Ecto neural progenitor cell (in vitro differentiated cells): ENCODE measurements at regions not wholly inside any gene's neighbourhood (a gene's known extent, or its start where the extent isn't known, plus 50 kb on each side); places are given as distances from the start of the nearest gene placed in this dataset.

Experiments used
- DNase-seq: peaks from one replicate; pipeline ENCODE4 v3.0.0-alpha.2; 2018; ENCODE audit warnings: low spot score

- no peak for DNase-seq
Observed at GRCh38 chr4:123455360-123455759, 58.8 kb downstream of the SPRY1 start.

GRCh38 chr4:123462007-123462406 lies 65.4 kb downstream of the SPRY1 start:
- DNase-seq = no peak

GRCh38 chr4:123463869-123464268 lies 67.3 kb downstream of the SPRY1 start:
- DNase-seq = peak; percentile 75

GRCh38 chr4:123465416-123465815 lies 68.8 kb downstream of the SPRY1 start:
- DNase-seq = no peak

DNA sequence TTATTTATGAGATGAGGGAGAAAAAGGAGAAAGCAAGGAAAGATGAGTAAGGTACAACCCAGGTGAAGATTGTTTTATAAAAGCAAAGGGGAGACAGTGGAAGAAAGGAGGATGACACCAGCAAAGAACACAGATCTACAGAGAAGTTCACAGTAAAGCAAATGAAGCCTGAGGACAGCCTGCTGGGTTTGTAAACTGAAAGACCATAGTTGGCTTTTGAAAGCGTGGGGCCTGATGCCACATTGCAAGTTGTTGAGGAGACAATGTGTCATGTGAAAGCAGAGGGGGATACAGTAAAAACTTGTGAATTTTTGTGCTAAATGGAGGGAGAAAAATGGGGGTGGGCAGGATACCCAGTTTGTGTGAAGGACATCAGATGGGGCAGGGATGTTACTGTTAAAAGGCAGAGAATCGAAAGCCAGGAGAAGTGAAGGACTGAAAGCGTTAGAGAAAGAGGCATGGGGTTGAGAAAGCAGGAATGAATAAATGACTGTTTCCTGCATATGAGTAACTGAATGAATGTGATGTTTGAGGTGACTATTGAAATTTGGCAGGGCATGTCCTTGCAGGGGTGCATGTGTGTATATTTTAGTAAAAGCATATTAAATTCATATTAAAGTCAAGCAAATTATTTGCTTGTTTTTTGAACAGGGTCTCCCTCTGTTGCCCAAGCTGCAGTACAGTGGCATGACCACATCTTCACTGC lies 69.6 kb downstream of the SPRY1 start:
- no peak for DNase-seq

- no peak for DNase-seq
Observed at GRCh38 chr4:123468479-123469031, 72.0 kb downstream of the SPRY1 start.

GRCh38 chr4:123469245-123469644 lies 72.7 kb downstream of the SPRY1 start:
- DNase-seq = no peak

GRCh38 chr4:123469696-123470095 lies 73.1 kb downstream of the SPRY1 start:
- DNase-seq = no peak

DNA sequence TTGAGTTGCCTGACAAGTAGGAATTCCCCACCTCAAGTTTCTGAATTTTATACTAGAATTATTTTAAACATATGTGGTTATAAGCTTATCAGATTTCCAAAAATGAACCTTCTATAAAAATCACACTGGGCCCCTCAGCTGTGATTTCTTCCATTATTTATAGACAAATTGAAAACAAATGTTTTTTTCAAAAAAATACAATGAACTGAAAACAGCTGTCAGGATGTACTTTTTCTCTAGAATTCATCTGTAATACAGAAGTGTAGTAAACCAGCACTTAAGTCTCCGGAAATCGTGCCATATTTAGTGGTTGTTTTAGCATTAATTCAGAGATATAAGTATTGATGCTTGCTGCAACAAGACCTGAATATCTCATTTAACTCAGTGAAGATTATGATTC lies 74.0 kb downstream of the SPRY1 start:
- DNase-seq = no peak

- DNase-seq = no peak
Observed at GRCh38 chr4:123471655-123472369, 75.2 kb downstream of the SPRY1 start.

DNA sequence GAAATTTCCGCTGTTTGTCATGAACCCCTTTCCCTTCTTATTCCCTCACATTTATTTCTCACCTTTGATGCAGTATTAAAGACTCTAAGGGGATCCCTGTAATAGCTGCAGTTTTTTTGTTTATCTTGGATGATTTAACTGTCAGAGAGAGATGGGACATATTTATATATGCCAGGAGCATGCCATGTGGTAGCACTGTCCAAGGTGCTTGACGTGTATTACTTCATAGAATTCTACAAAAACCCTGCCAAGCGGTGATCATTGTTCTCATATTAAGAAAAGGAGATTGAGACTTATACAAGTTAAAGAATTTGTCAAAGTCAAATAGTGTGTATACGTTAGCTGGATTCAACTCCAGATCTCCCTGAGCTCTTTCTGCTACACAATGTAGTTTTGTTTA lies 78.2 kb downstream of the SPRY1 start:
- no peak for DNase-seq

DNA sequence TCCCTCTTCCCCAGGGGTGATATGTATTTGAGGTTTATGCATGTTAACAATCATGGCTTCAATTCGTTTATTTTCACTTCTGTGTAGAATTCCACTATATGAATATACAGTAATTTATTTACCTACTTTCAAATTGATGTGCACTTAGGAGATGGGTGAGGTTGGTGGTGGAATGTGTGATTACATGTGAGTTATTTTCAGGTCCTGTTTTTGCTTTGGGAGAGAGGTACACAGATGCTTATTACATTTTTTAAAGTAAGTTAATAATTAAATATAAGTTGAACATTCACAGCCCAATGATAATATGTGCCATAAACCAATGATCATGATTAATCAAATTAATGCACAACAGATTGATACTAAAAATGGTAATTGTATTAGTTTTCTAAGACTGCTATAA lies 79.5 kb downstream of the SPRY1 start:
- DNase-seq = no peak

DNA sequence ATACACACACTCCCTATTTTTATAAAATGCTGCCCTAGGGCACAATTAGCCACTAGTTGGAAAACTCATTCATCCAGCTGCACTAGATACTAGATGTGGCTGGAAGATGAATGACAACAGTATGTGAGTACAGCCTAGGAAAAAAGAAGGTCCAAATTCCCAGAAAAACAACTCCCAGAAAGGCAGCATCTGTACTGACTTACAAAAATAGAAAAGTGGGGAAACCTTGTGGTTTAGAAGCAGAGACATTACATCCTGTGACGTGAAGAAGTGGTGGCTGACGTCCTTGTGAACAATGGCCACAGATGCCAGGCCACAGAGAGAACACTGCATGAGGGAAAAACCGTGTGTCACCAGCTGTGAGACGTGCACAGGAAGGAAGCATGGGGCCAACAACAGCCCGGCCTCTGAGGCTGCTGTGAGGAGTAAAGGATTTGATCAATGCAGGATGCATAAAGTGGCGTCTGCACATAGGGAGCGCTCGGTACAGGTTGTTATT lies 81.2 kb downstream of the SPRY1 start:
- DNase-seq = no peak

DNA sequence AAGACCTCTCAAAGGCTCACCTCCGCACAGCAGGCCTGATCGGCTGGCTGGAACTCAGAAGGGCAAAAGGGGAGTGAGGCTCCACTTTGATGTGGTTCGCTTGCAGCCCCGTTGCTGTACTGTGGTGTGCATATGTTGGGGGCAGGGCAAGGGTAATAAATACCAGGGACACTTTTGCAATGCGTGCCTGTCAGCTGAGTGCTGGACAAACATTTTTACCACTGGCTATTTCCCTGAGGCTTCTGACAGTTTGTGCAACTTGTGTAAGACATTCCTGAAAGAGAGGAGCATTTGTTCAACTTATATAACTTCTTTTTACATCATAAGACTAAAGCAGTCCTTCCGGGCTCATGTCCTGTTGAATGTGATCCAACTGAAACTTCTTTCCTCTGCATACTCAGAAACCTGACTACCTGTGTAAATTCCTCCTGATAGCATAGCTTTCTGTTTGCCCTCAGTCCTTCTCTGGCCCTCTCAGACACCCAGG lies 82.3 kb downstream of the SPRY1 start:
- peak; percentile 51 for DNase-seq

DNA sequence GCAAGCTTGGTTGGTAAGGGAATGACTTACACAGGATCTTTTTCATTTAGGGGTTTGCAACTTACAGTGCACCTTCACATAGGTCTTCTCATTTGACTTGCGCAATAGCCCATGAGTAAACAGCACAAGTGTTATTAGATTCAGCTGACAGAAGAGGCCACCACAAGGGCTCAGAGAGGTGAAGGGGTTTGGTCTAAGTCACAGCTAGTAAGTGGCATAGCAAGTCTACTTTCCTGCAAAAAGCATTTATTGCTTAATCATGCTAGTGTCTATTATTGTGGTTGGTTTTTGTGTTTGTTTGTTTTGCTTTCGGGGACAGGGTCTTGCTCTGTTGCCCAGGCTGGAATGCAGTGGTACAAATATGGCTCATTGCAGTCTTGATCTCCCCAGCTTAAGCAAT lies 83.3 kb downstream of the SPRY1 start:
- no peak for DNase-seq

DNA sequence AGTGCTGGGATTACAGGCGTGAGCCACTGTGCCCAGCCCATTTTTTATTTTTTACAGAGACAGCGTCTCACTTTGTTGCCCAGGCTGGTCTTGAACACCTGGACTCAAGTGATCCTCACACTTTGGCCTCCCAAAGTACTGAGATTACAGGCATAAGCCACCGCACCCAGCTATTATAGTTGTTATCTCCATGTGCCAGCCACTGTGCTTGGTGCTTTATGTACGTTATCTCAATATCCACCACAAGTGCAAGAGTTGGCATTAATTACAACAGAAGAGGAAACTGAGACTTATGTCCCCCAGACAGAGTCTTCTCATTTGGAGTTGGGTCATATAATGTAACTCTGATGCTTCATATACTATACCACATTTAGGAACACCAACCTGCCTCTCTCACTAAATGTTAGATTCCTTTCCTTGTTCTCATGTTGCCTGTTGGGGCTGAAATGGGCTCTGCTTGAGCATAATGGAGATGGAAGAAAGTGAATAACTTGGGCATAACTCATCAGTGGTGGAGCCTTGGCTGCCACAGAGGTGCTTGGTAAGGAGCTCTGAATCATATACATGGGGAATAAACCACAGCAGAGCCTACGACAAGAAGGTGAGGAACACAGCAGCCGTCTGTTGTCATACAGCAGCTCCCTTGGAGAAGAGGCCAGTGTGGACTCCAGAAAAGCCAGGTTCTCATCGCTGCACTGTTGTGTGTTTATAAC lies 84.3 kb downstream of the SPRY1 start:
- no peak for DNase-seq

DNA sequence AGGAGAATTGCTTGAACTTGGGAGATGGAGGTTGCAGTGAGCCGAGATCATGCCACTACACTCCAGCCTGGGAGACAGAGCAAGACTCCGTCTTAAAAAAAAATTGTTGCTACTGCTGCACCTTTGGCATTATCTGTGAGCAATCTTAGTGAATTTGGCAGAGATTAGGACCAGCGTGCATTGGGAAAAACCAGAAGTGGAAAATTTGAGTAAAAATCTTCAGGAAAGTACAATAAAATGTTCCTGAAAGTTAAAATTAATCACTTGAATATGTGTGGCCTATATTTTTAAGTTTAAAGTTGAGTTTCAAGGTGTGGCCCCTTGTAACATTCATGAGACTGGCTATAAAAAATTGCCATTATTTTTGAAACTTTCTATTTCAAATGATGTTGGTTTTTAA lies 85.1 kb downstream of the SPRY1 start:
- DNase-seq = no peak

DNA sequence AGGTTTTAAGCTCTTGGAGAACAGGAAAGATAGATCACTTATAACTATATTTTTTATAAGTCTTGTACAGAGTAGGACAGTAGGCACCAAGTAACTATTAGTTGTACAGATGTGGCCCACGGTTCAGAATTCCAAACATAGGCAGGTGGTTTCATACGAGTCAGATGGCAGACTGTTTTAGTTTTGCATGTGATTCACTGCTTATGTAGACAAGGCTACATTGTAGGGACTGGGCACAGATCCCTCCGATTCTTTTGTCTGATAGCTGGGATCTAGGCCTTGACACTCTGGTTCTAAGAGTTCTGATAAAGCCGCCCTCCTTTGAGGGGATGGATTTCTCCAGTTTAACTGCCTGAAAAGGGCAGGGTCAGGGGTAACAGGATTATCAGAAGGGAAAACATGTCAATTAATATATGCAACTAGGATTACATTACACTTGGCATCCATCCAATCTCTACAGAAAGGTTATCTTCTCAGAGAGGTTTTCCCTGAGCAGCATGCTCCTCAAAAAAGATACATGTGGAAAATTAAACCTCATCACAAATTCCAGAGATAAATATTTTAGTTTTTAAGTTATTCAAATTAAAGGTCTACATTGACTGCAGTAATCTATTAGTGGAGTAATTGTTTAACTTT lies 87.8 kb downstream of the SPRY1 start:
- DNase-seq = no peak

DNA sequence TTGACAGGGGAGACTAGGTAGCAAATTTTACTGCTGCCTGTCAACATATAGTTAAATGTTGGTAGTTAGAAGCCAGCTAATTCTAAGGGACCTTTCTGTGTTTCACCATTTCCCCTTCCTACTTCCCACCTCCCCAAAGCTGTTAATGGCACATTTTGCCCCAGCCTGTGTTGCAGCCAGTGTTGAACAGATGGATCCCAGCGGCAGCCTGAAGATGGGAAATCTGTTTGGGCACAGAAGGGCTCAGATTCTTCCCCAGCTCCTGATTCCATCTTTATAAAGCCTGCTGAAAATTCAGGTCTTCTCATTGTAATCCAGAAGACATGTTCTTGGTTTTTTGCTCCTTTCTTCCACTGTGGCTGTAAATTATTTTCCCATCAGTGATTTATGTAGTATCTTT lies 89.0 kb downstream of the SPRY1 start:
- DNase-seq = no peak

DNA sequence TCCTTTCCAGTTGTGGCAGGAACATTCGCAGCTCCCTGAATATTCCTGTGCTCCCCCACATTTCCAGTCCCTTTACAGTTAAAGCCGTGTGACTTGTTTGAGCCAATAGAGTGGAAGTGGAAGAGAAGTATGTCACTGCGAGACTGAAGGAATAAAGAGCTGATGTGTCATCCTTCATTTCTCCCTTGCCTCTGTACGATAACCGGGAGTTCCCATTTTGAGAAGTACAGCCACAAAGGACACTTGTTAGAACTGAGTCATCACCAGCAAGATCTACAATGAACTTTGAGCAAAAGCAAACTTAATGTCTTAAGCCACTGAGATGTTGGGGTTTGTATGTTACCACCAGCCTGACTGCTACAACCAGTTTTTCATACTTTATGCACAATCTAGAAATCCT lies 92.3 kb downstream of the SPRY1 start:
- DNase-seq = no peak

- DNase-seq = no peak
Observed at GRCh38 chr4:123495530-123495929, 98.9 kb downstream of the SPRY1 start.

GRCh38 chr4:123496421-123496820 lies 99.8 kb downstream of the SPRY1 start:
- no peak for DNase-seq
